ENCODE measurements at regions not wholly inside any gene's neighbourhood (a gene's known extent, or its start where the extent isn't known, plus 50 kb on each side); places are given as distances from the start of the nearest gene placed in this dataset.

DNA sequence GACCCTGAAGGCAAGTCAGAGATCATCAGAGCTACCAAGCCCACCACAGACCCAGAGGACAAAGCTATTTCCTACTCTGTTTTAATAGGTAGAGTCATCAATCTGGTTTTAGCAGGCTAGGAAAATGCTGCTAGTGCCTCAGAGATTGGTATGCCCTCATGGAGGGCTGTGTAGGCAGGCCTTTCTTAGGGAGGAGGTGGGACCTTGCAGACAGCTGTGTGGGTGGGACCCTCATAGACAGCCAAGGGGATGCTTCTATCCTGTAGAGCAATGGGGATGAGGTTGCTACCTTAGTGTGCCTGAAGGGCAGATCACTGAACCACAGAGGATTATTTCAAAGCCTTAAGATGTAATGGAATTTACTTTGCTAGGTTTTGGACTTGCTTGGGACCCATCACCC lies 534.9 kb upstream of the KLF12 start:
- TF ChIP-seq, protein P1, sequence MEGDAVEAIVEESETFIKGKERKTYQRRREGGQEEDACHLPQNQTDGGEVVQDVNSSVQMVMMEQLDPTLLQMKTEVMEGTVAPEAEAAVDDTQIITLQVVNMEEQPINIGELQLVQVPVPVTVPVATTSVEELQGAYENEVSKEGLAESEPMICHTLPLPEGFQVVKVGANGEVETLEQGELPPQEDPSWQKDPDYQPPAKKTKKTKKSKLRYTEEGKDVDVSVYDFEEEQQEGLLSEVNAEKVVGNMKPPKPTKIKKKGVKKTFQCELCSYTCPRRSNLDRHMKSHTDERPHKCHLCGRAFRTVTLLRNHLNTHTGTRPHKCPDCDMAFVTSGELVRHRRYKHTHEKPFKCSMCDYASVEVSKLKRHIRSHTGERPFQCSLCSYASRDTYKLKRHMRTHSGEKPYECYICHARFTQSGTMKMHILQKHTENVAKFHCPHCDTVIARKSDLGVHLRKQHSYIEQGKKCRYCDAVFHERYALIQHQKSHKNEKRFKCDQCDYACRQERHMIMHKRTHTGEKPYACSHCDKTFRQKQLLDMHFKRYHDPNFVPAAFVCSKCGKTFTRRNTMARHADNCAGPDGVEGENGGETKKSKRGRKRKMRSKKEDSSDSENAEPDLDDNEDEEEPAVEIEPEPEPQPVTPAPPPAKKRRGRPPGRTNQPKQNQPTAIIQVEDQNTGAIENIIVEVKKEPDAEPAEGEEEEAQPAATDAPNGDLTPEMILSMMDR (IDR thresholded peaks at IDR 0.05; ENCODE audit: low read depth, low read length, poor library complexity, severe bottlenecking): no peak
- TF ChIP-seq EZH2phosphoT487 (IDR thresholded peaks at IDR 0.05; ENCODE audit: borderline replicate concordance, low read length): no peak
